ENCODE measurements at regions not wholly inside any gene's neighbourhood (a gene's known extent, or its start where the extent isn't known, plus 50 kb on each side); places are given as distances from the start of the nearest gene placed in this dataset.
"Not testable (repeated sequence)": the region's sequence is repeated elsewhere in the genome, so short reads cannot be mapped to it uniquely, and the experiment has no call there.

- not testable (repeated sequence) for DNase-seq
Measured at GRCh38 chr9:67635067-67635466, 223.7 kb upstream of the ANKRD20A1 start.

- not testable (repeated sequence) for DNase-seq
Measured at GRCh38 chr9:67611900-67612299, 246.8 kb upstream of the ANKRD20A1 start.

GRCh38 chr9:67609872-67610271, 248.9 kb upstream of the ANKRD20A1 start:
- not testable (repeated sequence) for DNase-seq

GRCh38 chr9:67609435-67609834, 249.3 kb upstream of the ANKRD20A1 start:
- not testable (repeated sequence) for DNase-seq

- DNase-seq, result not testable (repeated sequence)
Measured at GRCh38 chr9:67605113-67605512, 253.6 kb upstream of the ANKRD20A1 start.

GRCh38 chr9:67603609-67604008, 255.1 kb upstream of the ANKRD20A1 start:
- DNase-seq, result not testable (repeated sequence)

- not testable (repeated sequence) for DNase-seq
Measured at GRCh38 chr9:67592424-67592823, 266.3 kb upstream of the ANKRD20A1 start.

GRCh38 chr9:67555874-67556273, 302.9 kb upstream of the ANKRD20A1 start:
- not testable (repeated sequence) for DNase-seq

DNA sequence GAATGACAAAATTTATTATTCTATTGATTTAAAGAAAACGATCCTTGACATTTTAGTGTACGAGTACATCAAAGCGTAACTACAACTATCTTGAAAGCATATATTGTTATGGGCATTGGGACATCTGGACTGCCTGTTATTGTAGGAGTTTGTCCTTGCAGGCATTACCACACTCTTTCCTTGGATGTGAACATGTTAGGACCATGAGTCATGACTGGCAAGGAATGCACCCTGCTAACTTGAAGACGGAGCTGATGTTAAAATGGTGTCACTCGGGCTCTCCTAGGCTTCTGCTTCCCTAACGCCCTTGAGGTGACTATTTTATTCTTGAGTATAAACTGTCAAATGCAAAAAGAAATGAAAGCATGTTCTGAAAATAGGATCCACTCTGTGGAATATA, 308.7 kb upstream of the ANKRD20A1 start:
- not testable (repeated sequence) for DNase-seq

DNA sequence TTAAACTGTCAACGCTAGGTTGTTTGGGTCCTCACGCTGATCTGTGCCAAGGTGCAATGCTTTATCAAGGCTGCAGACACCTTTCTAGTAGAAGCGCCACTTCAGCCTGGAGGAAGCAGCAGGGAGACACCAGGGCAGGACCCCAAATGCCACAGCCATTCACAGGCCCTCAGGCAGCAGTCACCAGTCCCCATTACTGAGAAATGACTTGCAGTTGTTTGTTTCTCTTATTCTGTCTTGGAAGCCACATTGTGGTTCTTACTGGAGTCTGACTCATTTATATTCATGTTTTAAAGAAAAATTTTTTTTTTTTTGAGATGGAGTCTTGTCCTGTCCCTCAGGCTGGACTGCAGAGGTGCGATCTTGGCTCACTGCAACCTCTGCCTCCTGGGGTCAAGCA, 328.9 kb upstream of the ANKRD20A1 start:
- DNase-seq, result not testable (repeated sequence)

- not testable (repeated sequence) for DNase-seq
Measured at GRCh38 chr9:67516938-67517337, 341.8 kb upstream of the ANKRD20A1 start.

GRCh38 chr9:67514587-67514986, 344.1 kb upstream of the ANKRD20A1 start:
- not testable (repeated sequence) for DNase-seq

DNA sequence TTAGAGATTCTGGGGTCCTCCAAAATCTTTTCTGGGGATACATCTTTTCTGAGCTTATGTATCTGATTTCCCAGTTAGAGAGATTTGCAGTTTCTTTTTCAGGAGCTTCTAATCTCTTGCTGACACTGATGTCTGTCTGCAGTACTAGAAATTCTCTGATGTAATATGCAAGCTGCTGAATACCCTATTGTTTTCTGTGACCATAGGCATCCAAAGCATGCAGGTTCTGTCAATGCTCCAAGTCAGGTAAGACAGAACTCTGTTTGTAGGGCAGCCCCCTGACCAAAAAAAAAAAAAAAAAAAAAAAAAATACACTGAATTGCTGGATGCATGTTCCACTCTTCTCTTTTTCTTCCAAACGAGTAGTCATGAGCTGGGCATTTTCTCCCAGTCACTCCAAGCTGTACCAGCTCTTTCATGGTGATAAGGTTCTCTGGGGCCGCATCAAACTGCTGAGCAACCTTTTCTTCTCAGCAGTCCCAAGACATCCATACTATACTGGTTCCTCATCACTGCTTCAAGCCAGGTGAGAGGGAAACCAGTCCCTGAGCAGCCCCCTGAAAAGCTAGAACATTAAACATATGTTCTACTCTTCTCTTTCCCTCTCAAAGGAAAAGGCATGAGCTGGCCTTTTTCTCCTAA, 354.9 kb upstream of the ANKRD20A1 start:
- DNase-seq, result not testable (repeated sequence)

GRCh38 chr9:67492028-67492427, 366.7 kb upstream of the ANKRD20A1 start:
- not testable (repeated sequence) for DNase-seq

GRCh38 chr9:67477465-67477864, 381.3 kb upstream of the ANKRD20A1 start:
- not testable (repeated sequence) for DNase-seq

DNA sequence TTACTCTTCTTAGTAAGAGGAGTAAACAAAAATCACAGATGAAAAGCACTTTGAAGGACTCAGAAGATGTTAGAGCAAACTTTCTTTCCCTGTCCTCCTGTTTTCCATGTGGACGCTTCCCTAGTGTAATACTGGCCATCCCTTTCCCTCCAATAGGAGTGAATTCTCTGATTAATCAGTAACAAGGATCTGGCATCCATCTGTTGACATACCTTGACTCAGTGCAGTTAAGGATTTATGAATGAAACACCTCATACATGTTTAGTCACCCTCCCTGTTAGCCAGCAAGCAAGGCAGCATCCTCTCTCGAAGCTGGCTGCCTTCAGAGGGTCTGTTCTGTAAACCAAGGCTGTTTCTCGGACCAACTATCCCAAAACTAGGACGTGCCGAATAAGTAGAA, 388.0 kb upstream of the ANKRD20A1 start:
- not testable (repeated sequence) for DNase-seq

- DNase-seq, result not testable (repeated sequence)
Measured at GRCh38 chr9:67468326-67468725, 390.4 kb upstream of the ANKRD20A1 start.

DNA sequence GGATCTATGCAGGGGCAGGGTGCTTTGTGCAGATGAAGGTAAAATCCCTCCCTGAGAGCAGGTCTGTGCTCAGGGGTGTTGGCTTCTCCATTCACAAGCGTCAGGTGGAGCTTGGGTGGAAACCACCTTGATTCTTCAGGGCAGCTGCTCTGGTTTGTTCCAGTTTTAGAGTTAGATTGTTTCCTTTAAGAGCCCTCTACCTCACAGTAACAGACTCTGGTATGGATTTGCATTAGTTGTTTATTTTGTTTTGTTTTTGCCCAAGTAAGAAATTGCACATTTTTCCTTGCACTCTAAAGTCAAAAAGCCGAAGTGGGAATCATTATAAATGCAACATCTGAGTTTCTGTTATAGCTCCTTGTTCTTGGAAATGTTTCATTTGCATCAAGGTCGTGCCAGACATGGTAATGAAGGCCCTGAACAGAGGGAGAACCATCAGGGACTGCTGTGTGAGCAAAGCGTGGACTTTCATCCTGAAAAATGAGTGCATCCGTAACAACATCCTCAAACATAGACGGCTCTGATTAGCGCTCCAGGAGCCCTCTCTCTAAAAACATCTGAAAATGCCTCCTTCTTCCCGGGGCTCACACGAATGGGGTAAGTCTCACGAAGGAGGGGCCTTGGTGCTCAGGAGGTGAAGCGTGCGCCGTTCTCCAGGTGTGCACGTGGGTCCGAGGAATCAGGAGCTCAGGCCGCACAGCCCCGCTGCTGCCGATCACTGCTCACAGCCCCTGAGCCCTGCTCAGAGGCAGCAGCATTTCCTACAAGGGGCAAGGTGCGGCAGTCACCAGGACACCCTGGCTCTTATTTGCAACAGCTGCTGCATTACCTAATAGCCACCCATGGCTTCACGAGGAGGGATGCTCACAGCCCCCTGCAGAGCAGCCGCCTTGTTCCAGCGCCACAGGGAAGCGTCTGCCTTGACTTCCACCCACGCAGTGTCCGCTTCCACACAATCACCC, 396.7 kb upstream of the ANKRD20A1 start:
- not testable (repeated sequence) for DNase-seq

DNA sequence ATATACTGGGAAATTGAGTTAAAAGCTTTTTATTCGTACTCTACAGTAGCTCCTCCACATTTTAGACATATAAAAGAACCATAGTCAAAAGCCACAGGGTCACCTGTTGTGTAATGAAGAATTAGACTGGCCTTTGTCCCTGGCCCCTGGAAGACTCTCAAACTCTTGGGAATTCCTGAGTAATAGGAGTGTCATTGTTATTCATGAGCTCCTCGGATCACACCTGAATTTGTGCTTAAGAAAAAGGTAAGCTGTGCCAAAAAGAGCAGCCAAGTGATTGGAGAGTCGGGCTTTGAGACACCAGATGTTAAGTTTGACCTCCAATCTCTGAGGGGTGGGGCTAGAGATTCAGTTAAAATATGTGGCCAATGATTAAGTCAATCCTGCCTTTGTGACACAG, 405.8 kb upstream of the ANKRD20A1 start:
- not testable (repeated sequence) for DNase-seq

DNA sequence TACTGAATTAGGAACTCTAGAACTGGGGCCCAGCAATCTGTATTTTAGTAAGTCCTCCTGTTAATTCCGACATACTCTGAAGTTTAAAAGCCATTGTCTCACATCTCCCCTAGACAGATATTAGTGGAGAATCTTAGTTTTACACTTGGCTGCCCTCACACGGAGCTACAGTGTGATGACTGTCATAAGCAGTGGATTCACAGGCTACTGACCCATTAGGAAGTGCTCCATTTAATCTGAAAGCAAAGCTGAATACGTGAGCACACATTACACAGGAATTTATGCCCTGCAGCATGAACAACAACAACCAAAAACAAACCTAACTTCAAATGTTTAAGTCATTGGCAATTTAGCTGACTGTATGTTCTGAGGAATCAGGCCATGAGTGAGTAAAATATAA, 416.4 kb upstream of the ANKRD20A1 start:
- not testable (repeated sequence) for DNase-seq

- not testable (repeated sequence) for DNase-seq
Measured at GRCh38 chr9:67437011-67437410, 421.7 kb upstream of the ANKRD20A1 start.

GRCh38 chr9:67424881-67425280, 432.5 kb upstream of the SPATA31A3 start:
- DNase-seq, result not testable (repeated sequence)

- not testable (repeated sequence) for DNase-seq
Measured at GRCh38 chr9:67423049-67423728, 430.8 kb upstream of the SPATA31A3 start.
